NCI-H146 (cell line): ENCODE measurements at regions not wholly inside any gene's neighbourhood (a gene's known extent, or its start where the extent isn't known, plus 50 kb on each side); places are given as distances from the start of the nearest gene placed in this dataset.
"Not testable (repeated sequence)": the region's sequence is repeated elsewhere in the genome, so short reads cannot be mapped to it uniquely, and the experiment has no call there.

Experiments
- DNase-seq: peaks from one replicate; lab custom pipeline; 2025; lab: John Stamatoyannopoulos, UW

DNA sequence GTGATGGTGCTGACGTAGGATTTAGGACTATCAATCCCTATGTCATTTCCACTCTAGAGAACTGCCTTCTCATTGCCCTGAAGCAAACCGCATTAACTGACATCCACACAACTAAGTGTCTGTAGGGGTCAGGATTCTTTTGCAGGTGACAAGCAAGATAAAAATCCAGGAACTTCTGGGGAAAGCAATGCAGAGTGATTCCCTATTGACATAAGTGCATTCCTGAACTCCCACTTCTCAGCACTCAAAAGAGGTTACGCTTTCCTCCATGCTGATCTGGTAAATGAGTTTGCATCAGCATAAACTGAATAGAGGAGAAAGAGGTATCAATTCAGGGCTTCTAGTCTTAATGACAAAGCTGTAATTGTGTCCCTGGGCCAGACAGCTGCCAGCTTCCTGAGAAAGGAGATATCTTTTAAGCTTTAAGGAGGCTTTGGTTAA is 224.6 kb upstream of the ISX start:
- DNase-seq: no peak

DNA sequence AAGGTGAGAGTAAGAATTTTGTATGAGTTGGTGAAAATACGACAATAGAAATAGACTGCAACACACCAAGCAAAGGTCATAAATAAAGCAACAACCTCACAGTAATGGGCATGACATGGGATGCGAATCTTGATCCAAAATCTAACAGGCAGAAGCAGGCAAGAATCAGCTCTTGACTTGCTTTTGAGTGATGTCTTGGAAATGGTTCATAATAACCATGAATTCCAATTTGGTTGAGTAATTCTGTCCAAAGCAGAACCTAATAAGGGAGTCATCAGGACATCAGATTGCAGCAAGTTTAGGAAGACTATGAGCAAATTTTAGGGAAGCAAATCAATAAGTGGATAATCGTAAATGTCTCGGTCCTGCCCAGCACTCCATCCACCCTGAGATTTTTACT is 224.0 kb upstream of the ISX start:
- no peak for DNase-seq

- DNase-seq: no peak
Observed at GRCh38 chr22:34842630-34843029, 223.3 kb upstream of the ISX start.

GRCh38 chr22:34843743-34844142 is 222.2 kb upstream of the ISX start:
- DNase-seq: not testable (repeated sequence)

DNA sequence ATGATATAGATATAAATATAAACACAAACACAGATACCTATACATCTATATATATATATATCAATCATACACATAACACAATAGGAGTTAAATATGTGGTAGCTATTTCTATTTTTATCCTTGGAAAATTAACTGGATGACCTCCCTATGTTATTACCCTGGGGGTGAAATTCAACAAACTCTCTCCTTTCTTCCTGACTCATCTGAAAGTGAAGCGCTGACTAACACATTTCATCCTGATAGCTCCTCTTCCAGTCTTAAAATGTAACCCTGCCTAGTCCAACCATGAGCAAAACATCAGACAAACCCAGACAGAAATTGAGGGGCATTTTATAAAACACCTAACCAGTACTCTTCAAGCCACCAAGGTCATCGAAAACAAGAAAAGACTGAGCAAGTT is 220.6 kb upstream of the ISX start:
- DNase-seq: no peak

GRCh38 chr22:34847072-34847471 is 218.9 kb upstream of the ISX start:
- no peak for DNase-seq

- DNase-seq: no peak
Observed at GRCh38 chr22:34849965-34850364, 216.0 kb upstream of the ISX start.

GRCh38 chr22:34851918-34852662 is 213.9 kb upstream of the ISX start:
- no peak for DNase-seq

GRCh38 chr22:34855471-34855870 is 210.5 kb upstream of the ISX start:
- no peak for DNase-seq

DNA sequence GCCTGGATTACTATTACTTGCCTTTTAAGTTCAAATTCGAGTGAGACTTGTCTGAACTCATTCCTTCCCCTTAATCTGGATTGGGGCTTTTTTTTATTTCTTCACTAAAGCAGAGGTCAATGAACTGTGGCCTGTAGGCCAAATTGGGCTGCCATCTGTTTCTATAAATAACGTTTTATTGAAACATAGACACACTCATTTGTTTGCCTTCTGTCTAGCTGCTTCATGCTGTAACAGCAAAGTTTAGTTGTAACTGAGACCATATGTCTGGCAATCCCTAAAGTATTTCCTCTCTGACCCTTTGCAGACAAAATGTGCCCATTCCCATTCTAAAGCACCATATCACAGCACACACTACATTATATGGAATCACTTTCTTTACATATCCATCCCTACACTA is 207.9 kb upstream of the ISX start:
- DNase-seq: no peak

- no peak for DNase-seq
Observed at GRCh38 chr22:34861787-34862186, 204.2 kb upstream of the ISX start.

- no peak for DNase-seq
Observed at GRCh38 chr22:34866081-34866480, 199.9 kb upstream of the ISX start.

DNA sequence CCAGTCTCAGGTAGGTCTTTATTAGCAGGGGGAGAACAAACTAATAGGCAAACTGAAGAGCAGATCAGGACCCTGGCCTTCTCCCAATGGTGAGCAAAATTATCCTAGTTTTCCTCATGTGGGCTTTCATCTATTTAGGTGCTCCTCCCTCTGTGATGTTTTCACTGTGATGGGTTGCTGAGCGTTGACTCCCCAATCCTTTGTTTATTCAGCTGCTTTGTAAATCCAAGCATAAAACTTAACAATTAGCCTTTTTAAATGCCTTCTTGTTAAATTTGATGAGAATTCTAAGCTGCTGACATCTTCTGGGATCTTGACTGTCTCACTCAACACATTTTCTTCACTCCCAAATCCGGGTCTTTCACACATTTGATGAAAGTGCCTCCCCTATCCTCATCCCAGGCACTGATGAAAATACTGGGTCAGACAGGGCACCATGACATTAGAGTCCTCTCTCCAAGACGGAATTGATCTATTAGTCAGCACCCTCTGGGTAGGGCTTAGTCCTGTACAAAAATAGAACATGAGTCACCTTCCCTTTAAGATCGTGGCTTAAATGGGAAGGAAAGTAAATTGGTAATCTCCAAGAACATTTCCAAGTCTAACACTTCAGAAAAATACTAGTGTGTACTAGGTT is 199.3 kb upstream of the ISX start:
- no peak for DNase-seq

GRCh38 chr22:34877506-34877905 is 188.5 kb upstream of the ISX start:
- DNase-seq: no peak

DNA sequence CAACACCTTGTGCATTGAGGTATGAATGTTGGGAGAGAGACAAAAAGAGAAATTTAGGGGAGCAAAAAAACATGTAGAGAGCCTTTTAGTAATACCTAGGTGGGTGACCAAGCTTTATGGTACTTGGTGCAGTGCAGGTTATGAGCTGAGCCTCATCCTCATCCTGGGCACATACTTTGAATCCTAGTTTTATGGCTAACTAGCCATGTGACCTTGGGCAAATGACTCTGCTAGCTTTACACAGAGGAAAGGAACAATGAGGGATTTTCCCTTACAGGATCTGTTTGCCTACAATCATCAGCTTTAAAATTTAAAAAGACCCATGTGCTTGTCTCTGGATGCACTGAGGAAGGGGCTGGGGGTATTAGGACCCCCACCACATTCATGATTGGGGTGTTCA is 187.8 kb upstream of the ISX start:
- DNase-seq: no peak

DNA sequence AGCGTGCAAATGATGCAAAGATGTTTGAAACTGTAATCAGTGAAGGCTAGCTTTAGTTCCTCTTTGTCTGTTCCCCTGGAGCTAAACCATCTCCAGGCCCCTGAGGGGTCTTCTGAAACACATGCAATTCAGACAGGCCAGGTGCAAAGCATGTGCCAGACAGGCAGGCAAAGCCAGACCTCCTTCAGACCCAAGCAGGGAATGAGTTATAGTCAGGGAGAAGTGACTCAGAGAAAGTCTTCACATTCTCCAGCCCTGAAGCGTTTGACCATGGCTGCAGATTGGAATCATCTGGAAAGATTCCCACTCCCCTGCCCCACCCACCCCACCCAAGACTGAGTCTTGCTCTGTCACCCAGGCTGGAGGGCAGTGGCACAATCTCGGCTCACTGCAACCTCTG is 187.0 kb upstream of the ISX start:
- DNase-seq: no peak

GRCh38 chr22:34880662-34881061 is 185.3 kb upstream of the ISX start:
- no peak for DNase-seq

- no peak for DNase-seq
Observed at GRCh38 chr22:34881453-34881852, 184.5 kb upstream of the ISX start.

DNA sequence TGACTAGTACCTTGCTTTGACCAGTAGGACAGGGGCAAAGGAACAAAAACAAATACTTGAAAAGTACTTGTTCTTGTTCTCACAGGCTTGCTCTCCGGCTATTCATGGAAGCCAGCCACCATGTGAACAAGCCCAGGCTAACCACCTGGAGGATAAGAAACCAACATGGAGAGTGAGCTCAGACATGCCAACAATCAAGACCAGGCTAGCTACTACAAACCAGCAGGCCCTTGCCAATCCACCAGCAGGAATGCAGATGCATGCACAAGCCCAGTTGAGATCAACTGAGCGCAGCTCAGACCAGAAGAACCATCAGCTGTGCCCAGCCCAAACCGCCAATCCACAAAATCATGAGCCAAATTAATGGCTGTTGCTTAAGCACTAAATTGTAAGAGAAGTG is 180.1 kb upstream of the ISX start:
- DNase-seq: no peak

DNA sequence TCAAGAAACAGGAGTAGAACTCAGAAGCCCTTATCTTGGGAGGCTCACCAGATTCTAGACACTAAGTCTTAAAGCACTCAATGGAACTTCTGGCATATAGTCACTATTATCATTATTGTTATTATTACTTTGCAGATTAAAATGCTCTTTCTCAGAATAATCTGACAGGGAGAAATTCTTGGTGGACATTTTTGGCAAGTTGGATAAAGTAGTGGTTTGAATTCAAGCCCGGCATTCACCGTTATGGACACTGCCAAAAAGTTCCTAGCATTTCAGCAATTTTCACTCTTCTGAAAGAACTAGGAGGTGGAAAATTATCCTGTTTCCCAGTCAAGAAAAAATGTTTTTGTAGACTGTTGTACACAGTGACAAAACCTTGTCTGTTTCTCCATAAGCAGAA is 179.6 kb upstream of the ISX start:
- no peak for DNase-seq

DNA sequence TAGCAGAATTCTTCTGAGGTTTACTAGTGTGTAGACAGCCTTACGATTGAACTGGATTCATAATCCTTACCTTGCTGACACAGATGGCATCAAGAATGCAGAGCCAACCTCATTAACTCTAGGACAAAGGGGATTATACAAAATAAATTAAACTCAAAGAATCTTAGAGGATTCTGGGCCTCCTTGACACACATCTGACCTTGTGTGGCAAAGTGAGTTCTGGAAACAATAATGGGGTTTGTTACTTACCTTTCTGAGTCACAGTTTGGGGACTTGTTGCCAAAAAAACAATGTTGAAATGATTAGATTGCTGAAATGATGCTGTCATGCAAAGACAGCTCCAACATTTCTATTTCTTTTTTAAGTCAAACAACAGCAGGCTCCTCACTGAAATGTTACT is 179.1 kb upstream of the ISX start:
- no peak for DNase-seq

DNA sequence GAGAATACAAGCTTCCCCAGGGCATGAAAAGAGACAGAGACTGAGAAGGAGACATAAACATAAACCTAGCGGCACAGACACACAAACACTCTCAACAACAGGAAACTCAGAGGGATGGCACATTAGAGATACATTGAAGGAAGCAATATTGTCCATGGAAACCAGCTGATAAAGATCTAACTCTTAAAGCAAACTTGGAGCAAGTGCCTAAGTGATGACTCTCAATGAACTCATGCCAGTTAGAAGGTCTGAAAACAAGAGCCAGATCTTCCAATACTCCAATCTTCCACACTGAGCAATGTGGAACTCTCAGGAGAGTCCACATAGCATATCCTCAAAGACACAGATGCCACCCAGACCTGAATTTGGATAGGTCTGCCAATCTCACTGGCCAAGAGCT is 168.8 kb upstream of the ISX start:
- no peak for DNase-seq

DNA sequence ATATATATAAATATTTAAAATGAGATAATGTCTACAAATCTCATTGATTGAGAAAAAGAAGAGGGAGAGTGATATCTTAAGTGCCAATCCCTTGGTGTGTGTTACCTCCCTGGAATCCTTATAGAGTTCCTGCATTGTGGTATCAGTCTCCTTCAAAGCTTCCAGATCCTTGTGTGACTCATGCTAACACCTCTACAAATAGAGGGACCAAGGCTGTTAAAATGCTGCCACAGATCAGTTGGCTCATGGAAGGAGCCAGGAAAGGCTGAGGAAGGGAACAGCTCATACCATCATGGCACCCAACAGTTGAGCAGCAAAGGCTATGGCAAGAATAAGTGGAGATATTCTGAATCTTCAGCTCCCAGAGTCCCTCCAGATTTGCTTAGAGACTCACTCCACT is 163.6 kb upstream of the ISX start:
- DNase-seq: no peak

- no peak for DNase-seq
Observed at GRCh38 chr22:34903416-34903815, 162.5 kb upstream of the ISX start.
